ENCODE measurements at regions not wholly inside any gene's neighbourhood (a gene's known extent, or its start where the extent isn't known, plus 50 kb on each side); places are given as distances from the start of the nearest gene placed in this dataset.

GRCh38 chr1:103854279-103854678 is 104.6 kb downstream of the AMY1C start:
- DNase-seq (ENCODE audit: low read depth in 2 of 2): no peak

GRCh38 chr1:103859721-103860120 is 110.0 kb downstream of the AMY1C start:
- no peak for DNase-seq (ENCODE audit: low read depth in 2 of 2)

- DNase-seq (ENCODE audit: low read depth in 2 of 2): no peak
Measured at GRCh38 chr1:103898576-103899345, 149.1 kb downstream of the AMY1C start.

- DNase-seq (ENCODE audit: low read depth in 2 of 2): no peak
Measured at GRCh38 chr1:103900005-103900404, 150.3 kb downstream of the AMY1C start.

GRCh38 chr1:103901072-103901471 is 151.4 kb downstream of the AMY1C start:
- no peak for DNase-seq (ENCODE audit: low read depth in 2 of 2)

GRCh38 chr1:103905363-103905762 is 155.7 kb downstream of the AMY1C start:
- DNase-seq (ENCODE audit: low read depth in 2 of 2): no peak

- no peak for DNase-seq (ENCODE audit: low read depth in 2 of 2)
Measured at GRCh38 chr1:103911450-103911849, 161.8 kb downstream of the AMY1C start.

- DNase-seq (ENCODE audit: low read depth in 2 of 2): no peak
Measured at GRCh38 chr1:103917795-103918194, 168.1 kb downstream of the AMY1C start.

- no peak for DNase-seq (ENCODE audit: low read depth in 2 of 2)
Measured at GRCh38 chr1:103931891-103932290, 182.2 kb downstream of the AMY1C start.

GRCh38 chr1:103937763-103938357 is 188.2 kb downstream of the AMY1C start:
- no peak for DNase-seq (ENCODE audit: low read depth in 2 of 2)

GRCh38 chr1:103941086-103941485 is 191.4 kb downstream of the AMY1C start:
- DNase-seq (ENCODE audit: low read depth in 2 of 2): no peak

- DNase-seq (ENCODE audit: low read depth in 2 of 2): no peak
Measured at GRCh38 chr1:103942029-103942428, 192.3 kb downstream of the AMY1C start.

GRCh38 chr1:103945774-103946173 is 196.1 kb downstream of the AMY1C start:
- no peak for DNase-seq (ENCODE audit: low read depth in 2 of 2)

- DNase-seq (ENCODE audit: low read depth in 2 of 2): no peak
Measured at GRCh38 chr1:103948526-103948925, 198.8 kb downstream of the AMY1C start.

GRCh38 chr1:103949779-103950178 is 200.1 kb downstream of the AMY1C start:
- no peak for DNase-seq (ENCODE audit: low read depth in 2 of 2)

- DNase-seq (ENCODE audit: low read depth in 2 of 2): no peak
Measured at GRCh38 chr1:103953386-103953785, 203.7 kb downstream of the AMY1C start.

- DNase-seq (ENCODE audit: low read depth in 2 of 2): no peak
Measured at GRCh38 chr1:103958699-103959098, 209.0 kb downstream of the AMY1C start.

- no peak for DNase-seq (ENCODE audit: low read depth in 2 of 2)
Measured at GRCh38 chr1:103959565-103959964, 209.9 kb downstream of the AMY1C start.

- DNase-seq (ENCODE audit: low read depth in 2 of 2): no peak
Measured at GRCh38 chr1:103960045-103960444, 210.3 kb downstream of the AMY1C start.

- no peak for DNase-seq (ENCODE audit: low read depth in 2 of 2)
Measured at GRCh38 chr1:103960710-103961109, 211.0 kb downstream of the AMY1C start.

- DNase-seq (ENCODE audit: low read depth in 2 of 2): no peak
Measured at GRCh38 chr1:103986792-103987191, 237.1 kb downstream of the AMY1C start.

- DNase-seq (ENCODE audit: low read depth in 2 of 2): no peak
Measured at GRCh38 chr1:103997631-103998030, 247.9 kb downstream of the AMY1C start.

GRCh38 chr1:104018922-104019674 is 269.4 kb downstream of the AMY1C start:
- no peak for DNase-seq (ENCODE audit: low read depth in 2 of 2)
